OCI-LY3 (cell line): ENCODE measurements at regions not wholly inside any gene's neighbourhood (a gene's known extent, or its start where the extent isn't known, plus 50 kb on each side); places are given as distances from the start of the nearest gene placed in this dataset.

Experiments used
- CTCF ChIP-seq: fragments of 200-600, 300-600 bp; sonication (generic); IDR thresholded peaks from 2 replicates; pipeline ENCODE4 v1.5.1; 2014; ENCODE audit warnings: antibody characterized with exemption, low read length, low read depth
- EZH2phosphoT487 ChIP-seq: fragments of 200-600 bp; shearing (Covaris generic); IDR thresholded peaks from 2 replicates; pipeline ENCODE4 v1.6.1; 2018; ENCODE audit warnings: antibody characterized with exemption, mixed run types, low read depth

GRCh38 chr3:6602329-6602728 lies 258.6 kb upstream of the GRM7 start:
- TF ChIP-seq CTCF, result no peak
- no peak for TF ChIP-seq EZH2phosphoT487
